GM21528 (cell line): ENCODE measurements at regions not wholly inside any gene's neighbourhood (a gene's known extent, or its start where the extent isn't known, plus 50 kb on each side); places are given as distances from the start of the nearest gene placed in this dataset.

Source experiments
- ATAC-seq: cut with Tn5 transposase; IDR thresholded peaks from one replicate; pipeline ENCODE4 v1.9.1; 2021; ENCODE audit warnings: mild to moderate bottlenecking, moderate library complexity; ENCODE audit not compliant: unreplicated experiment, low FRiP score

- no peak for ATAC-seq
Observed at GRCh38 chr12:88633312-88633711, 53.0 kb upstream of the KITLG start.

GRCh38 chr12:88630561-88630960 lies 50.3 kb upstream of the KITLG start:
- no peak for ATAC-seq
